ENCODE measurements at regions not wholly inside any gene's neighbourhood (a gene's known extent, or its start where the extent isn't known, plus 50 kb on each side); places are given as distances from the start of the nearest gene placed in this dataset.

- no peak for TF ChIP-seq FOXP2 (optimal IDR thresholded peaks at IDR 0.05; ENCODE audit: borderline replicate concordance, extremely low read depth, extremely low read length, insufficient read depth)
- TF ChIP-seq POLR2AphosphoS5 (IDR thresholded peaks at IDR 0.05; ENCODE audit: low read depth, low read length) = no peak
- TF ChIP-seq REST (IDR thresholded peaks at IDR 0.05; ENCODE audit: insufficient read depth in 1 of 2, low read depth in 2 of 2, low read length in 2 of 2) = no peak
- no peak for TF ChIP-seq TAF1 (IDR thresholded peaks at IDR 0.05; ENCODE audit: borderline replicate concordance, insufficient read depth, low read length)
- TF ChIP-seq SIN3A (IDR thresholded peaks at IDR 0.05; ENCODE audit: borderline replicate concordance, insufficient read depth, low read length) = no peak
Observed at GRCh38 chr15:70321172-70321819, 223.6 kb upstream of the TLE3 start.
